ENCODE measurements at regions not wholly inside any gene's neighbourhood (a gene's known extent, or its start where the extent isn't known, plus 50 kb on each side); places are given as distances from the start of the nearest gene placed in this dataset.

DNA sequence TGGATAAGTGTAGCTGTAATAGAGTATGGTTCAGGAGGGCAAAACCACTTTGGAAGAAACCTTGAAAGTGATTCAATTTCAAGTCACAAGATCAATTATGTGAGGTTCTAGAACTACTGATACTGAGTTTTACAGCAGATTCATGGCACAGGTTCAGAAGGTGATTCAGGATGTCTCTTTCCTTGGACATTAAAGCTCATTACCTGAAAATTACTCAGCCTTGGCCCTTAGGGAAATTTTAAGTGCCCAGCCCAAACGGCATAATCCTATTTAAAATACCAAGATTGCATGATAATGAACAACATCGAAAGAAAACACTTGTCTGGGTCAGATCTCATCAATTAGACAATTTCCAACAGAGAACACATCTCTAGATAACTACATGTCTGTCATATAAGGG, 70.2 kb upstream of the SLC38A2 start:
- CTCF ChIA-PET = interaction anchor here (0.7 kb wide), 1 partner anchor 86 kb away, joined by 4 read pairs; no protein-coding TSS in a partner anchor
- intact Hi-C loops (cut with micrococcal nuclease; ENCODE audit: unreplicated experiment) = no loop called here
- TF ChIP-seq, protein P1, sequence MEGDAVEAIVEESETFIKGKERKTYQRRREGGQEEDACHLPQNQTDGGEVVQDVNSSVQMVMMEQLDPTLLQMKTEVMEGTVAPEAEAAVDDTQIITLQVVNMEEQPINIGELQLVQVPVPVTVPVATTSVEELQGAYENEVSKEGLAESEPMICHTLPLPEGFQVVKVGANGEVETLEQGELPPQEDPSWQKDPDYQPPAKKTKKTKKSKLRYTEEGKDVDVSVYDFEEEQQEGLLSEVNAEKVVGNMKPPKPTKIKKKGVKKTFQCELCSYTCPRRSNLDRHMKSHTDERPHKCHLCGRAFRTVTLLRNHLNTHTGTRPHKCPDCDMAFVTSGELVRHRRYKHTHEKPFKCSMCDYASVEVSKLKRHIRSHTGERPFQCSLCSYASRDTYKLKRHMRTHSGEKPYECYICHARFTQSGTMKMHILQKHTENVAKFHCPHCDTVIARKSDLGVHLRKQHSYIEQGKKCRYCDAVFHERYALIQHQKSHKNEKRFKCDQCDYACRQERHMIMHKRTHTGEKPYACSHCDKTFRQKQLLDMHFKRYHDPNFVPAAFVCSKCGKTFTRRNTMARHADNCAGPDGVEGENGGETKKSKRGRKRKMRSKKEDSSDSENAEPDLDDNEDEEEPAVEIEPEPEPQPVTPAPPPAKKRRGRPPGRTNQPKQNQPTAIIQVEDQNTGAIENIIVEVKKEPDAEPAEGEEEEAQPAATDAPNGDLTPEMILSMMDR (IDR thresholded peaks at IDR 0.05; ENCODE audit: unreplicated experiment) = no peak
- no peaks in the 10 kb centered on the region for H3K36me3 Mint-ChIP-seq (ENCODE audit: insufficient read depth, unreplicated experiment)
- BruUV-seq (replicated peaks) = no TSS peak
- no peak overlapping the region for H3K4me3 Mint-ChIP-seq (ENCODE audit: low read depth, unreplicated experiment)
- no peak overlapping the region for H3K27ac Mint-ChIP-seq (ENCODE audit: unreplicated experiment)
- H3K4me1 Mint-ChIP-seq (ENCODE audit: low read depth, unreplicated experiment) = peaks cover 19% of the 10 kb centered on the region
- H3K27me3 Mint-ChIP-seq (ENCODE audit: unreplicated experiment) = no peaks in the 10 kb centered on the region
- H3K9me3 Mint-ChIP-seq (ENCODE audit: low read depth, unreplicated experiment) = no peaks in the 10 kb centered on the region
- no peak for DNase-seq

DNA sequence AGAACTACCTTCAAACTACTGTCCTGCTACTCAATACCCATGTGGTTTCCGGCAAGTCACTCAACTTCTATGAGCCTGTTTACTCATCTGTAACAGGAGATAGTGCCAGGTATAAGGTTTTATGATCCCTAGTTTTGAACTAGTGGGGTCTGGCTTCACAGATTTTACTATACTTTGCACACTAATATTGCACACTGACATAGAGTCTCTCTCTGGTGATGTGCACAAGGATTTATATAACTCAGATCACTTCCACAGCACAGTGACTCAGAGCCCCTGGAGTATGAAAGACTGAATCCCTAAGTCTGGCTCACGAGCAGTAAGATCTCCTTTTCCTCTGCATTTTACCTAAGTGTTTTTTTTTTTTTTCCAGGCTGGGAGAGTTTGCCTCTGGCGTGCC, 69.7 kb upstream of the SLC38A2 start:
- intact Hi-C loops (cut with micrococcal nuclease; ENCODE audit: unreplicated experiment) = no loop called here
- no peak for DNase-seq
- no TSS peak for BruUV-seq (replicated peaks)
- CTCF ChIA-PET = interaction anchor here (0.7 to 1.3 kb wide), 2 partner anchors 74 to 86 kb away, joined by 3 to 4 read pairs; no protein-coding TSS in a partner anchor
- H3K27ac Mint-ChIP-seq (ENCODE audit: unreplicated experiment) = no peak overlapping the region
- H3K9me3 Mint-ChIP-seq (ENCODE audit: low read depth, unreplicated experiment) = no peaks in the 10 kb centered on the region
- H3K4me3 Mint-ChIP-seq (ENCODE audit: low read depth, unreplicated experiment) = no peak overlapping the region
- H3K36me3 Mint-ChIP-seq (ENCODE audit: insufficient read depth, unreplicated experiment) = no peaks in the 10 kb centered on the region
- no peaks in the 10 kb centered on the region for H3K27me3 Mint-ChIP-seq (ENCODE audit: unreplicated experiment)
- TF ChIP-seq, protein P1 (IDR thresholded peaks at IDR 0.05; ENCODE audit: unreplicated experiment) = no peak
- H3K4me1 Mint-ChIP-seq (ENCODE audit: low read depth, unreplicated experiment) = peaks cover 19% of the 10 kb centered on the region

DNA sequence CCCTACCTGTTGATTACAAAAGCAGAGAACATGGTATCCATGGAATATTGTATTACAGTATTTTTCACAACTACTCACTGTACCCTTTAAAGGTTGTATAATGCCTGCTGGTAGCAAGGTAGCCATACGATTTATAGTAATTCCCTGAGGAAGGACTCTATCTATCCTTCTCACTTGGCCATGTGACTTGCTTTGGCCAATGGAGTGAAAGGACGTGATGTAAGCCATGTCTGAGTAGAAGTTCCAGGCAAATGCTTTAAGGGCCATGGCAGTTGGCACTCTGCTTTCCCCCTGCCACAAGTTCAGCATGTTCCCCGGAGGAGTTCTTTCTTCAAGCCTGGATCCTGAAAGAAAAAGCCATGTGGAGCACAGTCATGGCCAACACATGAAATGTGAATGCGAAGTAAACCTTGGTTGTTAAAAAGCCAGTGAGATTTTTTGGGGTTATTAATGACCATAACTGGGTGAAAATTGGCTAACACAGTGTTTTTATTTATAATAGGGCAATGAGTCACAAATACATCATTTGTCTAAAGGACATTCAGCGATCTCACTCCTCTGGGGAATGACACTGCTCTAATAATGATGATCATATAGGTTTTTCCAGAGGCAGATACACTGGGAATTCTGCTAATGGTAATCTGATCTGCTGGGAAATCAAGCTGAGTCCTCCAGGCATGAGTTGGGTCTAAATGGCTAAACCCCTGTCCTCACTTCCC, 67.4 kb upstream of the SLC38A2 start:
- peaks cover 12% of the 10 kb centered on the region for H3K4me1 Mint-ChIP-seq (ENCODE audit: low read depth, unreplicated experiment)
- intact Hi-C loops (cut with micrococcal nuclease; ENCODE audit: unreplicated experiment) = no loop called here
- CTCF ChIA-PET = no interaction called here
- no TSS peak for BruUV-seq (replicated peaks)
- no peak overlapping the region for H3K27ac Mint-ChIP-seq (ENCODE audit: unreplicated experiment)
- no peak overlapping the region for H3K4me3 Mint-ChIP-seq (ENCODE audit: low read depth, unreplicated experiment)
- H3K27me3 Mint-ChIP-seq (ENCODE audit: unreplicated experiment) = no peaks in the 10 kb centered on the region
- H3K9me3 Mint-ChIP-seq (ENCODE audit: low read depth, unreplicated experiment) = no peaks in the 10 kb centered on the region
- H3K36me3 Mint-ChIP-seq (ENCODE audit: insufficient read depth, unreplicated experiment) = no peaks in the 10 kb centered on the region
- DNase-seq = no peak
- TF ChIP-seq, protein P1 (IDR thresholded peaks at IDR 0.05; ENCODE audit: unreplicated experiment) = no peak

DNA sequence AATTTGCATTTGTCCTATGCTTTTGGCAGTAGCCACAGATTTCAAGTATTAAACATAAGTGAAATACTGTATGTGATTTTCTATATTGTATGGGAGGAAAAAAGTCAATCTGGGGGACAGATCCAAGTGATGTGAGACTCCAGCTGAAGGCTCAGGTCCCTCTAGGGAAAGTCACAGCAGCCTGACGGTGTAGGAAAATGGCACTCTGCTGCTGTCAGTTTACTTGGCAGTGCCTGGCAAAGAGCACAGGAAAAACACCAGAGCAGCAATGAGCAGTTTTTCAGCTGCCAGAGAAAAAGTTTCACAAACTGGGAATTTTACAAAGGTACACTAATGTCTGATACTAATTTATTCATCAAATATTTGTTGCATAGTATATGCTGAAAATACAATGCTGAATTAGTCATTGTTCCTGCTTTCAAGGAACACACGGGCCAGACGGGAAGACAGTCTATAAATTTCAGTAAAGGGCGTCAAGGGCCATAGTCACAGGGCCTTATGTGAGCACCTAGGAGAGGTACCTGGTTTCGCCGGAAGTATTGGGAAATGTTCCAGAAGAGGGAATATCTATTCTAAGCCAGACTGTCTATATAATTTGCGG, 66.2 kb upstream of the SLC38A2 start:
- Mint-ChIP-seq H3K9me3 (ENCODE audit: low read depth, unreplicated experiment) (no peaks in the 10 kb centered on the region), H3K4me1 (ENCODE audit: low read depth, unreplicated experiment) (peaks cover 11% of the 10 kb centered on the region), H3K27ac (ENCODE audit: unreplicated experiment) (no peak overlapping the region), H3K4me3 (ENCODE audit: low read depth, unreplicated experiment) (no peak overlapping the region), H3K36me3 (ENCODE audit: insufficient read depth, unreplicated experiment) (no peaks in the 10 kb centered on the region), H3K27me3 (ENCODE audit: unreplicated experiment) (no peaks in the 10 kb centered on the region)
- intact Hi-C loops (cut with micrococcal nuclease; ENCODE audit: unreplicated experiment) = no loop called here
- CTCF ChIA-PET = no interaction called here
- TF ChIP-seq, protein P1 (IDR thresholded peaks at IDR 0.05; ENCODE audit: unreplicated experiment) = no peak
- no TSS peak for BruUV-seq (replicated peaks)
- no peak for DNase-seq

Data from Calu3 (cell line).